Activated CD4-positive, alpha-beta T cell treated with anti-CD3 and anti-CD28 coated beads, Interleukin-2, amount 50 U/mL, for 48 hours (primary cell): ENCODE measurements at regions not wholly inside any gene's neighbourhood (a gene's known extent, or its start where the extent isn't known, plus 50 kb on each side); places are given as distances from the start of the nearest gene placed in this dataset.

ENCODE experiments used
- DNase-seq, 2 experiments: peaks; one replicate each; pipeline ENCODE4 v3.0.0-alpha.2; 2020

- no peak for DNase-seq
Measured at GRCh38 chr19:23855676-23856075, 59.0 kb upstream of the ZNF726 start.

GRCh38 chr19:23851966-23852365 is 62.7 kb upstream of the ZNF726 start:
- DNase-seq: no peak

GRCh38 chr19:23832717-23833327 is 74.1 kb upstream of the ZNF681 start:
- no peak for DNase-seq

GRCh38 chr19:23823952-23824389 is 65.3 kb upstream of the ZNF681 start:
- peak; percentile 15 to 23 for DNase-seq

- no peak for DNase-seq
Measured at GRCh38 chr19:23822735-23823134, 64.0 kb upstream of the ZNF681 start.

- DNase-seq: peak; percentile 32 to 53
Measured at GRCh38 chr19:23817519-23817918, 58.8 kb upstream of the ZNF681 start.

GRCh38 chr19:23810496-23810895 is 51.8 kb upstream of the ZNF681 start:
- DNase-seq: no peak
